A549 (cell line): ENCODE measurements at regions not wholly inside any gene's neighbourhood (a gene's known extent, or its start where the extent isn't known, plus 50 kb on each side); places are given as distances from the start of the nearest gene placed in this dataset.

Experiments
- ATAC-seq, 2 experiments: fragments of 200-7000 bp in 1 of 2; fragments of >200 bp in 1 of 2; cut with Nextera tagmentation in 1 of 2; cut with Tn5 transposase in 1 of 2; 3 replicates each; pipeline versions ENCODE4 v1.8.0 to v1.9.1; 2018 to 2020; ENCODE audit warnings: mild to moderate bottlenecking in 1 of 2, moderate library complexity in 1 of 2
- CTCF ChIA-PET: fragments of 300-600 bp; sonication (Branson Sonifier 250); formaldehyde crosslinking; extraction: SDS; loops from one replicate; lab custom pipeline; 2021; ENCODE audit warnings: antibody characterized with exemption, inconsistent platforms; lab: Yijun Ruan, JAX
- POLR2A ChIA-PET: fragments of 350-600 bp; formaldehyde crosslinking; extraction: SDS; loops from one replicate; lab custom pipeline; 2021; ENCODE audit warnings: antibody characterized with exemption, inconsistent platforms; lab: Yijun Ruan, JAX
- DNase-seq, 2 experiments: peaks; one replicate each; pipeline versions ENCODE4 v3.0.0 to v3.0.0-alpha.2; 2011 to 2016; ENCODE audit warnings: low read depth in 1 of 2, low spot score in 1 of 2
- FAIRE-seq: peaks from 2 replicates; lab custom pipeline; 2011; peaks lifted over from hg19 to GRCh38; lab: Jason Lieb, UNC
- H3K27ac ChIP-seq, 2 experiments: fragments of >200 bp; sonication (Bioruptor Twin); formaldehyde crosslinking; 3 replicates each; pipeline ENCODE4 v1.5.1; 2016 to 2017
- H3K4me1 ChIP-seq: fragments of >200 bp; sonication (Bioruptor Twin); formaldehyde crosslinking; 3 replicates; pipeline ENCODE4 v1.6.1; 2016
- H3K4me2 ChIP-seq: fragments of >200 bp; sonication (Bioruptor Twin); formaldehyde crosslinking; 3 replicates; pipeline ENCODE4 v1.6.1; 2016
- H3K4me3 ChIP-seq: fragments of >200 bp; sonication (Bioruptor Twin); formaldehyde crosslinking; 3 replicates; pipeline ENCODE4 v1.5.1; 2016
- H3K9me3 ChIP-seq: fragments of >200 bp; sonication (Bioruptor Twin); formaldehyde crosslinking; 3 replicates; pipeline ENCODE4 v1.6.1; 2016
- BHLHE40 ChIP-seq: IDR thresholded peaks from 2 replicates; pipeline ENCODE4 v1.6.1; 2012; ENCODE audit warnings: low read depth, low read length, inconsistent platforms
- CBX8 ChIP-seq: fragments of 200-600 bp; sonication (generic); IDR thresholded peaks from 2 replicates; pipeline ENCODE4 v1.6.1; 2016
- EHF ChIP-seq: fragments of 250-450 bp; sonication (Bioruptor Pico); IDR thresholded peaks from 2 replicates; pipeline ENCODE4 v1.5.0; 2020; ENCODE audit warnings: mild to moderate bottlenecking
- EHMT2 ChIP-seq: fragments of 200-600 bp; sonication (generic); IDR thresholded peaks from 2 replicates; pipeline ENCODE4 v1.6.1; 2016; ENCODE audit warnings: antibody characterized with exemption, low read depth, mild to moderate bottlenecking, moderate library complexity
- EP300 ChIP-seq, 2 experiments: fragments of >200 bp; sonication (Bioruptor Twin); formaldehyde crosslinking; IDR thresholded peaks; 2 replicates in 1 of 2; 3 replicates in 1 of 2; pipeline ENCODE4 v1.6.1; 2016 to 2017
- FOSB ChIP-seq: fragments of 250-450 bp; sonication (Bioruptor Pico); IDR thresholded peaks from 2 replicates; pipeline ENCODE4 v1.5.0; 2020; ENCODE audit warnings: mild to moderate bottlenecking, moderate library complexity
- FOSL2 ChIP-seq, 2 experiments: fragments of 450-650 bp in 1 of 2; fragments of >200 bp in 1 of 2; sonication (Bioruptor Twin) in 1 of 2; formaldehyde crosslinking; IDR thresholded peaks; 2 replicates each; pipeline versions ENCODE4 v1.5.0 to v1.6.1; 2016 to 2020; ENCODE audit warnings: mild to moderate bottlenecking in 1 of 2, moderate library complexity in 1 of 2
- HDAC2 ChIP-seq: fragments of 200-600 bp; sonication (generic); IDR thresholded peaks from 2 replicates; pipeline ENCODE4 v1.6.1; 2016
- HEYL ChIP-seq: fragments of 250-450 bp; sonication (Bioruptor Pico); IDR thresholded peaks from 2 replicates; pipeline ENCODE4 v1.8.0; 2021; ENCODE audit warnings: mild to moderate bottlenecking, moderate library complexity
- HOXA7 ChIP-seq: fragments of 250-450 bp; sonication (Bioruptor Pico); IDR thresholded peaks from 2 replicates; pipeline ENCODE4 v1.5.0; 2020; ENCODE audit warnings: mild to moderate bottlenecking, moderate library complexity
- JUN ChIP-seq, 2 experiments: fragments of >200 bp; sonication (Bioruptor Twin); formaldehyde crosslinking; IDR thresholded peaks; 2 replicates in 1 of 2; 3 replicates in 1 of 2; pipeline ENCODE4 v1.6.1; 2016 to 2017
- KDM1A ChIP-seq: fragments of 200-600 bp; sonication (generic); IDR thresholded peaks from 2 replicates; pipeline ENCODE4 v1.6.1; 2016; ENCODE audit warnings: low read depth, mild to moderate bottlenecking
- KDM5A ChIP-seq: fragments of 200-600 bp; sonication (generic); IDR thresholded peaks from 2 replicates; pipeline ENCODE4 v1.6.1; 2016; ENCODE audit warnings: antibody characterized with exemption, mild to moderate bottlenecking
- MAZ ChIP-seq: fragments of 150-350 bp; IDR thresholded peaks from 2 replicates; pipeline ENCODE4 v1.6.1; 2014; ENCODE audit warnings: antibody characterized with exemption, low read depth, low read length, borderline replicate concordance
- NR3C1 ChIP-seq: fragments of >200 bp; sonication (Bioruptor Twin); formaldehyde crosslinking; IDR thresholded peaks from 3 replicates; pipeline ENCODE4 v1.6.1; 2017
- POLR2A ChIP-seq: IDR thresholded peaks from 2 replicates; pipeline ENCODE4 v1.6.1; 2012; ENCODE audit warnings: mild to moderate bottlenecking, low read length
- REST ChIP-seq: fragments of 200-600 bp; sonication (generic); IDR thresholded peaks from 2 replicates; pipeline ENCODE4 v1.6.1; 2016; ENCODE audit warnings: antibody characterized with exemption, mild to moderate bottlenecking, moderate library complexity
- TFCP2L1 ChIP-seq: fragments of 250-450 bp; sonication (Bioruptor Pico); IDR thresholded peaks from 2 replicates; pipeline ENCODE4 v1.5.0; 2021; ENCODE audit warnings: mild to moderate bottlenecking
- USF2 ChIP-seq: fragments of 450-650 bp; IDR thresholded peaks from 2 replicates; pipeline ENCODE4 v1.6.1; 2014; ENCODE audit warnings: antibody characterized with exemption
- ZC3H11A ChIP-seq: fragments of 450-650 bp; IDR thresholded peaks from 2 replicates; pipeline ENCODE4 v1.6.1; 2014; ENCODE audit warnings: antibody characterized with exemption, mild to moderate bottlenecking
- ZFP36 ChIP-seq: fragments of 450-650 bp; IDR thresholded peaks from 2 replicates; pipeline ENCODE4 v1.6.1; 2014; ENCODE audit warnings: borderline replicate concordance; ENCODE audit not compliant: partially characterized antibody
- ZNF302 ChIP-seq: fragments of 250-450 bp; sonication (Bioruptor Pico); IDR thresholded peaks from 2 replicates; pipeline ENCODE4 v1.9.0; 2021; ENCODE audit warnings: inconsistent platforms, mild to moderate bottlenecking, moderate library complexity
- WGBS: methylation state at CpG from one replicate; pipeline ENCODE4 v1.1.6; 2017; ENCODE audit errors: missing lambda C conversion rate; 5-methylcytosine and 5-hydroxymethylcytosine counted together
- TF ChIP-seq, protein P1 (sequence below): IDR thresholded peaks from 2 replicates; pipeline ENCODE4 v1.6.1; 2012
- TF ChIP-seq, protein P2 (sequence below): fragments of >200 bp; sonication (Bioruptor Twin); formaldehyde crosslinking; IDR thresholded peaks from 3 replicates; pipeline ENCODE4 v1.5.1; 2016
- TF ChIP-seq, protein P3 (sequence below): fragments of >200 bp; sonication (Bioruptor Twin); formaldehyde crosslinking; IDR thresholded peaks from 2 replicates; pipeline ENCODE4 v1.6.1; 2016

DNA sequence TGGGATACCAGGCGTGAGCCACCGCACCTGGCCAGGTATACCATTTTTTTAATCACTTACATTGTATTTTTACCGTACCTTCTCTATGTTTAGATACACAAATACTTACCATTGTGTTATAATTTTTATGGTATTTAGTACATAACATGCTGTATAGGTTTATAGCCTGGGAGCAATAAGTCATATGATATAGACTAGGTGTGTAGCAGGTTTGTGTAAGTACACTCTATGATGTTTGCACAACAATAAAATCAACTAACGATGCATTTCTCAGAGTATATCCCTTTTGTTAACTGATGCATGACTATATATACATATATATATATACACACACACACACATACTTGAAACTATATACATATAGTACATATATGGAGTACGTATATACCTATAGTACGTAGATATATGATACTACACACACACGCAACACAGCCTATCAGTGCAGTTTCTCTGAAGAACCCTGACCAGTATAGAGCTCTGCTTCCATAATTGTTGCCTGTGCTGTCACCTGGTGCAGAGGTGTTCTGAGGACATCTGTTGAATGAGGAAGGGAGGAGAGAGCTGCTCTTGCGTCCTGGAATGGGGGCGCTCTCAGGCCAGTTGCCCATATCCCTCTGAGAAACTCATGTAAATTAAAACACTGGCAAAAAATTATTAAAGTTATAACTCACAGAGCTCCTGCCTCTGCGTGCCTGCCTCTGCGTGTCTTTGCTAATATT, 315.3 kb downstream of the FGFR2 start (continued):
- TF ChIP-seq ZNF302 (CRISPR knock-in tag): no peak
- TF ChIP-seq, protein P1, sequence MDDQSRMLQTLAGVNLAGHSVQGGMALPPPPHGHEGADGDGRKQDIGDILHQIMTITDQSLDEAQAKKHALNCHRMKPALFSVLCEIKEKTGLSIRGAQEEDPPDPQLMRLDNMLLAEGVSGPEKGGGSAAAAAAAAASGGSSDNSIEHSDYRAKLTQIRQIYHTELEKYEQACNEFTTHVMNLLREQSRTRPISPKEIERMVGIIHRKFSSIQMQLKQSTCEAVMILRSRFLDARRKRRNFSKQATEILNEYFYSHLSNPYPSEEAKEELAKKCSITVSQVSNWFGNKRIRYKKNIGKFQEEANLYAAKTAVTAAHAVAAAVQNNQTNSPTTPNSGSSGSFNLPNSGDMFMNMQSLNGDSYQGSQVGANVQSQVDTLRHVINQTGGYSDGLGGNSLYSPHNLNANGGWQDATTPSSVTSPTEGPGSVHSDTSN: no peak
- no peak for TF ChIP-seq EP300 (IDR thresholded peaks at IDR 0.05)
- no peak for TF ChIP-seq REST

GRCh38 chr10:121284936-121285335, 313.3 kb downstream of the FGFR2 start:
- no peak overlapping the region for H3K4me2 ChIP-seq
- POLR2A ChIA-PET: no interaction called here
- TF ChIP-seq JUN (IDR thresholded peaks at IDR 0.05) (no peak), POLR2A (no peak), CBX8 (no peak), TFCP2L1 (CRISPR knock-in tag) (no peak), ZC3H11A (no peak), FOSB (CRISPR knock-in tag) (no peak)
- TF ChIP-seq, protein P2, sequence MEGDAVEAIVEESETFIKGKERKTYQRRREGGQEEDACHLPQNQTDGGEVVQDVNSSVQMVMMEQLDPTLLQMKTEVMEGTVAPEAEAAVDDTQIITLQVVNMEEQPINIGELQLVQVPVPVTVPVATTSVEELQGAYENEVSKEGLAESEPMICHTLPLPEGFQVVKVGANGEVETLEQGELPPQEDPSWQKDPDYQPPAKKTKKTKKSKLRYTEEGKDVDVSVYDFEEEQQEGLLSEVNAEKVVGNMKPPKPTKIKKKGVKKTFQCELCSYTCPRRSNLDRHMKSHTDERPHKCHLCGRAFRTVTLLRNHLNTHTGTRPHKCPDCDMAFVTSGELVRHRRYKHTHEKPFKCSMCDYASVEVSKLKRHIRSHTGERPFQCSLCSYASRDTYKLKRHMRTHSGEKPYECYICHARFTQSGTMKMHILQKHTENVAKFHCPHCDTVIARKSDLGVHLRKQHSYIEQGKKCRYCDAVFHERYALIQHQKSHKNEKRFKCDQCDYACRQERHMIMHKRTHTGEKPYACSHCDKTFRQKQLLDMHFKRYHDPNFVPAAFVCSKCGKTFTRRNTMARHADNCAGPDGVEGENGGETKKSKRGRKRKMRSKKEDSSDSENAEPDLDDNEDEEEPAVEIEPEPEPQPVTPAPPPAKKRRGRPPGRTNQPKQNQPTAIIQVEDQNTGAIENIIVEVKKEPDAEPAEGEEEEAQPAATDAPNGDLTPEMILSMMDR: no peak
- TF ChIP-seq, all 56 proteins: peak for 0
- FAIRE-seq: no peak
- CTCF ChIA-PET: no interaction called here
- Histone ChIP-seq H3K4me3 (no peak overlapping the region), H3K27ac (no peak overlapping the region), H3K4me1 (no peaks in the 10 kb centered on the region), H3K9me3 (no peaks in the 10 kb centered on the region)
- ATAC-seq: no peak
- no peak for DNase-seq
- WGBS: 4% methylated on average over 4 of the region's 4 CpGs

DNA sequence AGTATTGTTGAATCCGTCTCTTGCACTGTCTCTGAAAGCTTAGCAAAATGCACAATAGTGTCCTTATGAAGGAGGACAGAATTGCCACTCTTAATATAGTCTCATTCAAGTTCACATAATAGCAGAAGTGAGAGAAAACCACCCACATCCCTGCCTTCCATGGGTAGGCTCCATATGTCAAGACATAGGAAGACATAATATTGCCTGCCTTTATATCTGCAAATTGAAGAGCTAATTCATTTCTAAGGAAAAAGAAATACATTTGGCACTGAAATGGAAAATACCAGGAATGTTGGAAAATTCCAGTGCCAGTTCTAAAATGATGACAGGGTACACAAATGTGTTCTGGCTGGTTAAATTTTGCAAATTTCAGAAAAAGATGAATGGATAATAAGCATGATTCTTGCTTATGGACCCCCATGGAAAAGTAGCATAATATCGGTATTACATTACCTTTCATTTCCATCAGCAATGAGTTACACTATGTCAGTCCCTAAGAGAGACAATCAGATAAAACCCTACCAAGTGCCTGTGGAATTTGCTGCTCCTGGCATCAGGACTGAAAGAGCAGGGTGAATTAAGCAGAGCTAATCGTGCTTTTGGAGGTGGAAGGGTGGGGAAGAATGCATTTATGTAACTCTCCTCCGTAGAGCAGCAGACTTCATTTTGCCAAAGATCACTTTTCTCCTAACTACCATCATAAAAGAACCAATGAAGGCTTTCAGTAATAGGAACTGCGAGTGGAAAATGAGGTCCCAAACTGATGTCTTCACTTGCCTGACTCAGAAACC, 312.6 kb downstream of the FGFR2 start:
- WGBS: 13% methylated on average over 5 of the region's 5 CpGs
- Histone ChIP-seq H3K4me3 (no peak overlapping the region), H3K9me3 (no peaks in the 10 kb centered on the region), H3K4me2 (no peak overlapping the region), H3K27ac (no peak overlapping the region), H3K4me1 (no peaks in the 10 kb centered on the region)
- DNase-seq: no peak
- ATAC-seq: no peak
- no peak for FAIRE-seq
- ChIA-PET POLR2A (no interaction called here), CTCF (no interaction called here)
- no peak for TF ChIP-seq BHLHE40
- TF ChIP-seq HDAC2: no peak
- no peak for TF ChIP-seq MAZ

- POLR2A ChIA-PET: no interaction called here
- DNase-seq (no peak), FAIRE-seq (no peak), ATAC-seq (no peak)
- Histone ChIP-seq H3K4me2 (no peak overlapping the region), H3K4me3 (no peak overlapping the region), H3K27ac (no peak overlapping the region), H3K9me3 (no peaks in the 10 kb centered on the region), H3K4me1 (no peaks in the 10 kb centered on the region)
- 0% methylated on average over 1 of the region's 1 CpG for whole genome bisulfite sequencing
- CTCF ChIA-PET: no interaction called here
- TF ChIP-seq ZC3H11A (no peak), KDM1A (no peak), KDM5A (no peak), POLR2A (no peak), MAZ (no peak), NR3C1 (no peak), HOXA7 (no peak), HEYL (CRISPR knock-in tag) (no peak), FOSL2 (IDR thresholded peaks at IDR 0.05) (no peak), FOSL2 (CRISPR knock-in tag; IDR thresholded peaks at IDR 0.05) (no peak), EHF (CRISPR knock-in tag) (no peak), ZFP36 (no peak), EHMT2 (no peak), FOSB (CRISPR knock-in tag) (no peak), USF2 (no peak)
- TF ChIP-seq, protein P3, sequence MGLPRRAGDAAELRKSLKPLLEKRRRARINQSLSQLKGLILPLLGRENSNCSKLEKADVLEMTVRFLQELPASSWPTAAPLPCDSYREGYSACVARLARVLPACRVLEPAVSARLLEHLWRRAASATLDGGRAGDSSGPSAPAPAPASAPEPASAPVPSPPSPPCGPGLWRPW: no peak
Observed at GRCh38 chr10:121288011-121288410, 310.2 kb downstream of the FGFR2 start.
